ENCODE measurements at regions not wholly inside any gene's neighbourhood (a gene's known extent, or its start where the extent isn't known, plus 50 kb on each side); places are given as distances from the start of the nearest gene placed in this dataset.

GRCh38 chr5:63022403-63022802 is 443.8 kb downstream of the LRRC70 start:
- no peak for TF ChIP-seq POLR2A (IDR thresholded peaks at IDR 0.05; ENCODE audit: low read length)
- no peak for TF ChIP-seq GATA1 (IDR thresholded peaks at IDR 0.05; ENCODE audit: low read depth, low read length)
